Calu3 (cell line): ENCODE measurements at regions not wholly inside any gene's neighbourhood (a gene's known extent, or its start where the extent isn't known, plus 50 kb on each side); places are given as distances from the start of the nearest gene placed in this dataset.
"Not testable (repeated sequence)": the region's sequence is repeated elsewhere in the genome, so short reads cannot be mapped to it uniquely, and the experiment has no call there.

Experiments used
- BruUV-seq: library from RNA; stranded (reverse); fragments of 400-500 nt; replicated peaks from 2 replicates; lab custom pipeline; 2021; lab: Mats Ljungman, UMichigan
- CTCF ChIA-PET: fragments of 300-600 bp; sonication (Branson Sonifier 250); formaldehyde crosslinking; loops from one replicate; lab custom pipeline; 2022; ENCODE audit warnings: antibody characterized with exemption; lab: Charles Lee
- DNase-seq: peaks from one replicate; pipeline ENCODE4 v3.0.0; 2022
- H3K27ac Mint-ChIP-seq: one replicate; pipeline ENCODE4 v1.8.0; 2022; ENCODE audit warnings: mixed read lengths; ENCODE audit not compliant: unreplicated experiment
- H3K27me3 Mint-ChIP-seq: one replicate; pipeline ENCODE4 v1.8.0; 2022; ENCODE audit warnings: mixed read lengths; ENCODE audit not compliant: unreplicated experiment
- H3K36me3 Mint-ChIP-seq: one replicate; pipeline ENCODE4 v1.8.0; 2022; ENCODE audit warnings: mild to moderate bottlenecking, moderate library complexity, mixed read lengths; ENCODE audit not compliant: insufficient read depth, unreplicated experiment
- H3K4me1 Mint-ChIP-seq: one replicate; pipeline ENCODE4 v1.8.0; 2022; ENCODE audit warnings: mild to moderate bottlenecking, low read depth, mixed read lengths; ENCODE audit not compliant: unreplicated experiment
- H3K4me3 Mint-ChIP-seq: one replicate; pipeline ENCODE4 v1.8.0; 2022; ENCODE audit warnings: mild to moderate bottlenecking, low read depth, moderate library complexity, mixed read lengths; ENCODE audit not compliant: unreplicated experiment
- H3K9me3 Mint-ChIP-seq: one replicate; pipeline ENCODE4 v1.8.0; 2022; ENCODE audit warnings: low read depth, mixed read lengths; ENCODE audit not compliant: unreplicated experiment
- intact Hi-C: fragments of 100-400 bp; cut with micrococcal nuclease; formaldehyde crosslinking; loops from one replicate; pipeline ENCODE4 v1.10.0; 2022; ENCODE audit not compliant: unreplicated experiment
- TF ChIP-seq, protein P1 (sequence below): fragments of 200-600 bp; IDR thresholded peaks from one replicate; pipeline ENCODE4 v1.8.0; 2022; ENCODE audit warnings: antibody characterized with exemption; ENCODE audit not compliant: unreplicated experiment

DNA sequence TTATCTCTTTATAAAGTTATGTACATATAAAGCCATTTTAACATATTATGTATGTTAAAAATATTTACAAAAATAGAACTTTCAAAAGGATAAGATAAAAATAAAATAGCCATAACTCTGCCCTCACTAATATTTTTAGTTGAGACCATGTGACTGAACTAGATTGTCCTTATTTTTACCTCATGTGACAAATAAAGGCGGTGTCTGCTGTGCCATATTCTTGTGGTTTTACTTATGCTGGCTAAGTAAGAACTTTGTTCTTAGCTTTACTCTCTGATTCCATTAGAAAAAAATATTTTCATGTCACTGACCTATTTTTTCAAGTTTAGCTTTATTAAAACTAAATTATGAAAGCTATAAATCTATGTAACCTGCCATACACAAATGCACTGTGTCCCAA is 135.6 kb upstream of the TSC22D1 start:
- H3K36me3 Mint-ChIP-seq = no peaks in the 10 kb centered on the region
- no peak overlapping the region for H3K4me3 Mint-ChIP-seq
- TF ChIP-seq, protein P1, sequence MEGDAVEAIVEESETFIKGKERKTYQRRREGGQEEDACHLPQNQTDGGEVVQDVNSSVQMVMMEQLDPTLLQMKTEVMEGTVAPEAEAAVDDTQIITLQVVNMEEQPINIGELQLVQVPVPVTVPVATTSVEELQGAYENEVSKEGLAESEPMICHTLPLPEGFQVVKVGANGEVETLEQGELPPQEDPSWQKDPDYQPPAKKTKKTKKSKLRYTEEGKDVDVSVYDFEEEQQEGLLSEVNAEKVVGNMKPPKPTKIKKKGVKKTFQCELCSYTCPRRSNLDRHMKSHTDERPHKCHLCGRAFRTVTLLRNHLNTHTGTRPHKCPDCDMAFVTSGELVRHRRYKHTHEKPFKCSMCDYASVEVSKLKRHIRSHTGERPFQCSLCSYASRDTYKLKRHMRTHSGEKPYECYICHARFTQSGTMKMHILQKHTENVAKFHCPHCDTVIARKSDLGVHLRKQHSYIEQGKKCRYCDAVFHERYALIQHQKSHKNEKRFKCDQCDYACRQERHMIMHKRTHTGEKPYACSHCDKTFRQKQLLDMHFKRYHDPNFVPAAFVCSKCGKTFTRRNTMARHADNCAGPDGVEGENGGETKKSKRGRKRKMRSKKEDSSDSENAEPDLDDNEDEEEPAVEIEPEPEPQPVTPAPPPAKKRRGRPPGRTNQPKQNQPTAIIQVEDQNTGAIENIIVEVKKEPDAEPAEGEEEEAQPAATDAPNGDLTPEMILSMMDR = no peak
- H3K27me3 Mint-ChIP-seq = no peaks in the 10 kb centered on the region
- H3K9me3 Mint-ChIP-seq = no peaks in the 10 kb centered on the region
- no peak overlapping the region for H3K27ac Mint-ChIP-seq
- intact Hi-C loops = loop anchor here (10.0 kb wide), 1 partner anchor 103 kb away; no protein-coding TSS in a partner anchor
- CTCF ChIA-PET = no interaction called here
- DNase-seq = no peak
- no TSS peak for BruUV-seq
- peaks cover 10% of the 10 kb centered on the region for H3K4me1 Mint-ChIP-seq

DNA sequence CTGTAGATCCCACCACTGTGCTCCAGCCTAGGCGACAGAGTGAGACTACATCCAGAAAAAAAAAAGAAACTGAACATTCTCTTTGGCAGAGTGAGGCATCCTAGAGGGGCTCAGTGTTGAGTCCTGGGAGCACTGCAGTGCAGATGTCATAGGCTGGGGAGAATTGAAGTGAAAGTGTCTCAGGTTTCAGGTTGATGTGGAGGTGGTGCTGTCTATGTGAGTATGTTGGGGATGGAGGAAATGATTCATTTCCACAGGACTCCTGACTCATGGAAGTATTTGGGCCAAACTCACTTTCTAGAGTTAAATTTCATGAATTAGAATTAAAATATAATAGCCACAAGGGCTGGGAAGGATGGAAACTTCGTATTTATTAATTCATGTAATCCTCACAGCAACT is 134.4 kb upstream of the TSC22D1 start:
- Mint-ChIP-seq H3K4me1 (peaks cover 10% of the 10 kb centered on the region), H3K27ac (peak overlapping the region; percentile 56), H3K4me3 (no peak overlapping the region), H3K27me3 (no peaks in the 10 kb centered on the region), H3K9me3 (no peaks in the 10 kb centered on the region), H3K36me3 (no peaks in the 10 kb centered on the region)
- CTCF ChIA-PET = no interaction called here
- BruUV-seq = no TSS peak
- DNase-seq = peak; percentile 23
- intact Hi-C loops = loop anchor here (10.0 kb wide), 1 partner anchor 104 kb away; no protein-coding TSS in a partner anchor
- TF ChIP-seq, protein P1 = no peak

DNA sequence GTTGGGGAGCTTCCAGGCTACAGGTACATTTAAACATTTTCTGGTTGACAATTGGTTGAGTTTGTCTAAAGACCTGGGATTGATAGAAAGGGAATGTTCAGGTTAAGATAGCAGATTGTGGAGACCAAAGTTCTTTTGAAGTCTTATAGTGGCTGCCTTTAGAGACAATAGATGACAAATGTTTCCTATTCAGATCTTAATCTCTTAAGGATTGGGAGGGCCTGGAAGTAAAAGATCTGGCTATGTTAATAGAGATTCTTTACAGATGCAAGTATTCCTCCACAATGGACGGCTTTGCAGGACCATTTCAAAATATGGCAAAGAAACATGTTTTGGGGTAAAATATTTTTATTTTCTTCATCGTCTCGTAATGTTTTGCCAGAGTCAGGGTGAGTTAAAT is 128.7 kb upstream of the TSC22D1 start:
- H3K9me3 Mint-ChIP-seq, H3K4me1 Mint-ChIP-seq, BruUV-seq, H3K4me3 Mint-ChIP-seq, intact Hi-C loops, H3K27ac Mint-ChIP-seq, CTCF ChIA-PET, H3K27me3 Mint-ChIP-seq, H3K36me3 Mint-ChIP-seq, DNase-seq: not testable (repeated sequence)

DNA sequence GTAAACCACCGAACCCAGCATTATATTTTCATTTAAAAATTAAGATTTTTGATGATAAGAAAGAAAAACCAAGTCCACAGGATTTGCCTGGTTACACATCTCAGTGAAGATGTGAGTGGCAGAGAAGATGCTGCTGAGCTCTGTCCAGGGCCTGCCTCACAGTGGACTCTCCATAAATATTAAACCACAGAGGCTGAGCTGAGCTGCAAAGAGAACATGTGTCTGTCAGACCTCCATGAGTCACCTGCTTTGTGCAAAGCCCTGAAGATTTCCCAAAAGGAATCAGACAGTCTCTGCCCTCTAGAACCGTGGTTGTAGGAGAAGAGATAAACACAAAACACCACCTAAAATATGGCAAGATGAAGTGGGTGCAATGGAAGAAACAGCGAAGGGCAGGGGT is 127.2 kb upstream of the TSC22D1 start:
- Mint-ChIP-seq H3K27ac (no peak overlapping the region), H3K27me3 (no peaks in the 10 kb centered on the region), H3K36me3 (no peaks in the 10 kb centered on the region), H3K9me3 (no peaks in the 10 kb centered on the region), H3K4me1 (no peaks in the 10 kb centered on the region), H3K4me3 (no peak overlapping the region)
- TF ChIP-seq, protein P1 = no peak
- no TSS peak for BruUV-seq
- intact Hi-C loops = no loop called here
- DNase-seq = no peak
- CTCF ChIA-PET = no interaction called here

DNA sequence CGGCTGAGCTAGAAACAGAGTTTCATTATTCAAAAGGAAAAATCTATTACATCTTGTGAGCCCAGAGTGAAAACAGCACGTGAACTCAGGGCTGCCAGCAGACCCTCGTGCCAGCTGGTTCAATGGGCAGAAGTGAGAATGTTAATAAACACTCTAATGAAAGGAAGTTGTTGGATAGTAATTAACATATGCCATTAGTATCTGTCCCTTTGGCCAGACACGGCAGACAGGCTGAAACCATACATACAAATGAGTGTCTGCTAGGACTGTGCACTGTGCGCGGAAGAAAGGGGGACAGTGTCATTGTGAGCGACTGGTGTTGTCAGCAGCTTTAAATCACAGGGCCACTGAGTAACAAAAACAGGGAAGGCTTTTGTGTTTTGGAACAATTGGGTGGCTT is 121.9 kb upstream of the TSC22D1 start:
- Mint-ChIP-seq H3K4me3 (no peak overlapping the region), H3K27me3 (no peaks in the 10 kb centered on the region), H3K4me1 (no peaks in the 10 kb centered on the region), H3K27ac (no peak overlapping the region), H3K36me3 (no peaks in the 10 kb centered on the region), H3K9me3 (no peaks in the 10 kb centered on the region)
- TF ChIP-seq, protein P1 = no peak
- no peak for DNase-seq
- intact Hi-C loops = no loop called here
- CTCF ChIA-PET = no interaction called here
- no TSS peak for BruUV-seq
